Suprapubic skin (tissue), 4 donors: ENCODE measurements at regions not wholly inside any gene's neighbourhood (a gene's known extent, or its start where the extent isn't known, plus 50 kb on each side); places are given as distances from the start of the nearest gene placed in this dataset.

Experiments used
- DNase-seq, 2 donors: peaks; one replicate each; pipeline ENCODE4 v3.0.0-alpha.2; 2019; ENCODE audit warnings: low spot score in 2 of 2
- H3K27ac ChIP-seq: fragments of 200-600 bp; sonication (generic); one replicate; pipeline ENCODE4 v1.5.1; 2019
- H3K27me3 ChIP-seq: fragments of 200-600 bp; sonication (generic); one replicate; pipeline ENCODE4 v1.5.1; 2019
- H3K36me3 ChIP-seq: fragments of 200-600 bp; sonication (generic); one replicate; pipeline ENCODE4 v1.5.1; 2019
- H3K4me1 ChIP-seq: fragments of 200-600 bp; sonication (generic); one replicate; pipeline ENCODE4 v1.5.1; 2019
- H3K4me3 ChIP-seq: fragments of 200-600 bp; sonication (generic); one replicate; pipeline ENCODE4 v1.5.1; 2019; ENCODE audit warnings: mild to moderate bottlenecking
- H3K9me3 ChIP-seq: fragments of 200-600 bp; sonication (generic); one replicate; pipeline ENCODE4 v1.5.1; 2019
- EP300 ChIP-seq: sonication (generic); formaldehyde crosslinking; IDR thresholded peaks from one replicate; pipeline ENCODE4 v1.6.1; 2017; ENCODE audit warnings: antibody characterized with exemption
- POLR2A ChIP-seq, 2 donors: fragments of 450-650 bp; IDR thresholded peaks; one replicate each; pipeline ENCODE4 v1.6.1; 2017; ENCODE audit warnings: antibody characterized with exemption in 2 of 2, mild to moderate bottlenecking in 2 of 2, moderate library complexity in 2 of 2
- POLR2AphosphoS5 ChIP-seq, 3 donors: sonication (generic); formaldehyde crosslinking; IDR thresholded peaks; one replicate each; pipeline ENCODE4 v1.6.1; 2017; ENCODE audit warnings: antibody characterized with exemption in 3 of 3
- WGBS: methylation state at CpG from one replicate; pipeline ENCODE4 v1.1.5; 2018; 5-methylcytosine and 5-hydroxymethylcytosine counted together
- TF ChIP-seq, protein P1 (sequence below), 2 donors: fragments of 200-600 bp in 1 of 2; fragments of 450-650 bp in 1 of 2; sonication (generic) in 1 of 2; IDR thresholded peaks; one replicate each; pipeline ENCODE4 v1.5.1; 2016 to 2019; ENCODE audit warnings: antibody characterized with exemption in 2 of 2, mild to moderate bottlenecking in 1 of 2, moderate library complexity in 1 of 2

DNA sequence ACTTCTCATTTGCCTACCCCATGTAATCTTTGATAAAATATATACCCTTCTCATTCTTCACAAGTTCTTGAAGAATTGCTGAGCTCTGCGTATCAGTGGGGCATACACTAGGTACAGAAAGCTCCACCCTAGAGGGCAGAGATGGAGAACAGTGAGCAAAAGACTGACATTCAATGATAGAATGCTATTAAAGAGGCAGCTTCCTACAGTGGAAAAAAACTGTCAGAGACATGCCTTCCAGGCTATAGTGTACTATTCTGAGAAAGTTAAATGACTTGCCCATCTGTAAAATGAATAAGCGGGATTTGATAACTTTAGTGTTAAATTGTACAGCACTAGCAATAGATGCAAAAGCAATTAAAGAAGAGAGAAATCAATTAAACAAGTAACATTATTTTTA is 172.8 kb downstream of the SUCNR1 start:
- Histone ChIP-seq H3K4me1 (no peaks in the 10 kb centered on the region), H3K4me3 (no peak overlapping the region)

DNA sequence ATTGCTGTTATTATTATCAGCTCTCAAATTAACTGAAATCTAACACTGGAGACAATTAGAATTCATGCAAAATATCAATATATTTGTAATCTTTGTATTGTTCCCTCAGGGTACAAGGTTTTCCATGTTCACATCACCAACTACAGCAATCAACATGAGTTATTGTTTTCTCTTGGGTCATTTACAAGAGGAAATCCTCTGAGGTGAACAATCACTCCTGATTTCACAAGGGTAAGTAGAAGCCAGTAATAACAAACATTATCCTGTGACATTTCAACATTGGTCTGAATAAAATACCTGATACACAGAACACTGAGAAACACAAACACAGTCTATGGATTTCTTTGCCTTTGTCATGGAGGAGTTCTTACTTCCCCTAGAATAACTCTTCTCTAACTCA is 174.0 kb downstream of the SUCNR1 start:
- DNase-seq, result no peak
- no peak for TF ChIP-seq EP300
- TF ChIP-seq, protein P1, sequence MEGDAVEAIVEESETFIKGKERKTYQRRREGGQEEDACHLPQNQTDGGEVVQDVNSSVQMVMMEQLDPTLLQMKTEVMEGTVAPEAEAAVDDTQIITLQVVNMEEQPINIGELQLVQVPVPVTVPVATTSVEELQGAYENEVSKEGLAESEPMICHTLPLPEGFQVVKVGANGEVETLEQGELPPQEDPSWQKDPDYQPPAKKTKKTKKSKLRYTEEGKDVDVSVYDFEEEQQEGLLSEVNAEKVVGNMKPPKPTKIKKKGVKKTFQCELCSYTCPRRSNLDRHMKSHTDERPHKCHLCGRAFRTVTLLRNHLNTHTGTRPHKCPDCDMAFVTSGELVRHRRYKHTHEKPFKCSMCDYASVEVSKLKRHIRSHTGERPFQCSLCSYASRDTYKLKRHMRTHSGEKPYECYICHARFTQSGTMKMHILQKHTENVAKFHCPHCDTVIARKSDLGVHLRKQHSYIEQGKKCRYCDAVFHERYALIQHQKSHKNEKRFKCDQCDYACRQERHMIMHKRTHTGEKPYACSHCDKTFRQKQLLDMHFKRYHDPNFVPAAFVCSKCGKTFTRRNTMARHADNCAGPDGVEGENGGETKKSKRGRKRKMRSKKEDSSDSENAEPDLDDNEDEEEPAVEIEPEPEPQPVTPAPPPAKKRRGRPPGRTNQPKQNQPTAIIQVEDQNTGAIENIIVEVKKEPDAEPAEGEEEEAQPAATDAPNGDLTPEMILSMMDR (IDR thresholded peaks at IDR 0.05), result no peak
- H3K9me3 ChIP-seq, result no peaks in the 10 kb centered on the region
- H3K27ac ChIP-seq, result no peak overlapping the region
- no peaks in the 10 kb centered on the region for H3K36me3 ChIP-seq
- no peak overlapping the region for H3K4me3 ChIP-seq
- H3K4me1 ChIP-seq, result no peaks in the 10 kb centered on the region
- H3K27me3 ChIP-seq, result no peaks in the 10 kb centered on the region

More for the DNA sequence above, 172.8 kb downstream of the SUCNR1 start:
- DNase-seq, result no peak
- no peak for TF ChIP-seq POLR2A (IDR thresholded peaks at IDR 0.05)
- no peak for TF ChIP-seq POLR2AphosphoS5 (IDR thresholded peaks at IDR 0.05)
- no peaks in the 10 kb centered on the region for H3K27me3 ChIP-seq
- H3K27ac ChIP-seq, result no peak overlapping the region
- H3K36me3 ChIP-seq, result no peaks in the 10 kb centered on the region
- no peaks in the 10 kb centered on the region for H3K9me3 ChIP-seq
- 94% methylated on average over 2 of the region's 2 CpGs for WGBS

GRCh38 chr3:152048831-152049230 is 175.4 kb downstream of the SUCNR1 start:
- DNase-seq, result no peak
- no peak overlapping the region for H3K4me3 ChIP-seq
- H3K36me3 ChIP-seq, result no peaks in the 10 kb centered on the region
- H3K27me3 ChIP-seq, result no peaks in the 10 kb centered on the region
- H3K4me1 ChIP-seq, result no peaks in the 10 kb centered on the region
- 78% methylated on average over 1 of the region's 1 CpG for WGBS
- H3K9me3 ChIP-seq, result no peaks in the 10 kb centered on the region
- H3K27ac ChIP-seq, result no peak overlapping the region
- TF ChIP-seq, protein P1 (IDR thresholded peaks at IDR 0.05), result no peak
- TF ChIP-seq EP300, result no peak
- TF ChIP-seq POLR2AphosphoS5 (IDR thresholded peaks at IDR 0.05), result no peak
- TF ChIP-seq POLR2A (IDR thresholded peaks at IDR 0.05), result no peak

DNA sequence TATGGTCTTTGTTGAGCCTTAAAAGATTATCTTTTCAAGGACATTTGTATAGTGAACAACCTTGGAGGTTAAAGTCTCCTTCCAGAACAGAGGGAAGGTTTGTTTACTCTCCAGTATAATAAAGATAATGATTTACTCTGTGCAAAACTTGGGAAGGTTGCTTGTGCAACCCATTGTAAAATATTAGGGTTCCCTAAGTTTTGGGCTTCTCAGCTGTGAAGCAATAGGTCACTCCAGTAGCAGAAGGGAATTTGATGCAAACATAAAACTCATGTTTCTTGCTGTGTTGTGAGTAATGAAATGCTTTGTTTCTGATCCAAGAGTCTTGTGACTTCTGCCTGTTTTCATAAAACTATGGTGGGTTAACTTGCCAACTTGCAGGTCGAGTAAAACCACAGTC is 177.5 kb downstream of the SUCNR1 start:
- Histone ChIP-seq H3K9me3 (no peaks in the 10 kb centered on the region), H3K36me3 (no peaks in the 10 kb centered on the region), H3K4me3 (no peak overlapping the region), H3K27me3 (no peaks in the 10 kb centered on the region), H3K27ac (no peak overlapping the region), H3K4me1 (no peaks in the 10 kb centered on the region)
- 76% methylated on average over 1 of the region's 1 CpG for WGBS
- TF ChIP-seq, protein P1 (IDR thresholded peaks at IDR 0.05), result no peak
- TF ChIP-seq POLR2A (IDR thresholded peaks at IDR 0.05), result no peak
- no peak for DNase-seq

DNA sequence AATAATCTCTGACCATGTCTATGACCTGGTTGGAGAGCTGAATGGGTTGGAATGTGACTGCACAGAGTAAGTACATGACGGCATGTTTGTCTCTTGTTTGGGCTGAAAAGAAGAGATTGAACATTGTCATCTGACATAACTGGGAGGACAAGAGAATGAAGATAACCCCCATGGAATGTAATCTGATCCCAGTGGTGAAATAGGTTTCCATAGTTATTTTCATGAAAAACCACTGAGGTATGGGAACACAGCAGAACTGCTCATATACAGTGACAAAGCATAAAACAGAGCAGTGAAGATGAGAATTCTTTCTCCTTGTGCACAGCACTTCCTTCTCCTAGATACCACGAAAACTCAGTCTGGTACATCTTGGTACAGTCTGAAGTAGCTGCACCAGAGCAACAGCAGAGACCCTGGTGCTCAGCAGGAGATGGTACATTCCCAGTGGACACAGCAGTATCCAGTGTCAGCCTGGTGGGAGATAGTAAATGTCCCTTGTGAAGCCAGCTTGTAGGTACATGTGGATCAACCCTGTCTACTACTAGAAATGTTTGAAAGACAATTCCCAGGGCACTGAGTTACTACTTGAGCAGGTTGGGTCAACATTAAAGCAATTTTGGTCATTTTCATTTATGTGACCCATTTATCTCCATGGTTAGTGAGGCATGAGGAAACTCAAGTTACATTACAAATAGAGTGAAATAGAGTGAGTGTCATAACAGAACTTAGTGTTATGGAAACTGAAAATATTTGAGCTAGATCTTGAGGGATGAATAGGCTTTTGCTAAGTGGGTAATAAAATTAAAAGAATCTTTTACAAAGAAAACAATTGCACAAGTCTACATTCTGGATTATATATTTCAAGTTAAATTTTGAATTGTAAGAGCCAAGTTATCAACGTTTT is 178.3 kb downstream of the SUCNR1 start:
- Histone ChIP-seq H3K4me1 (no peaks in the 10 kb centered on the region), H3K36me3 (no peaks in the 10 kb centered on the region), H3K27ac (peak overlapping the region; percentile 59), H3K4me3 (no peak overlapping the region), H3K27me3 (no peaks in the 10 kb centered on the region), H3K9me3 (no peaks in the 10 kb centered on the region)
- 77% methylated on average over 3 of the region's 3 CpGs for WGBS
- TF ChIP-seq, protein P1 (IDR thresholded peaks at IDR 0.05), result no peak
- TF ChIP-seq POLR2A (IDR thresholded peaks at IDR 0.05), result no peak
- no peak for TF ChIP-seq POLR2AphosphoS5 (IDR thresholded peaks at IDR 0.05)
- TF ChIP-seq EP300, result no peak
- no peak for DNase-seq
